GM23248 (cell line): ENCODE measurements at regions not wholly inside any gene's neighbourhood (a gene's known extent, or its start where the extent isn't known, plus 50 kb on each side); places are given as distances from the start of the nearest gene placed in this dataset.

Experiments used
- EZH2 ChIP-seq: fragments of 200-600 bp; sonication (generic); IDR thresholded peaks from 2 replicates; pipeline ENCODE4 v1.6.1; 2018; ENCODE audit warnings: antibody characterized with exemption, mild to moderate bottlenecking; ENCODE audit not compliant: insufficient read depth, poor library complexity, severe bottlenecking
- EZH2phosphoT487 ChIP-seq: fragments of 200-600 bp; sonication (generic); IDR thresholded peaks from 2 replicates; pipeline ENCODE4 v1.6.1; 2018; ENCODE audit warnings: antibody characterized with exemption, moderate library complexity, mild to moderate bottlenecking, low read depth; ENCODE audit not compliant: insufficient read depth

DNA sequence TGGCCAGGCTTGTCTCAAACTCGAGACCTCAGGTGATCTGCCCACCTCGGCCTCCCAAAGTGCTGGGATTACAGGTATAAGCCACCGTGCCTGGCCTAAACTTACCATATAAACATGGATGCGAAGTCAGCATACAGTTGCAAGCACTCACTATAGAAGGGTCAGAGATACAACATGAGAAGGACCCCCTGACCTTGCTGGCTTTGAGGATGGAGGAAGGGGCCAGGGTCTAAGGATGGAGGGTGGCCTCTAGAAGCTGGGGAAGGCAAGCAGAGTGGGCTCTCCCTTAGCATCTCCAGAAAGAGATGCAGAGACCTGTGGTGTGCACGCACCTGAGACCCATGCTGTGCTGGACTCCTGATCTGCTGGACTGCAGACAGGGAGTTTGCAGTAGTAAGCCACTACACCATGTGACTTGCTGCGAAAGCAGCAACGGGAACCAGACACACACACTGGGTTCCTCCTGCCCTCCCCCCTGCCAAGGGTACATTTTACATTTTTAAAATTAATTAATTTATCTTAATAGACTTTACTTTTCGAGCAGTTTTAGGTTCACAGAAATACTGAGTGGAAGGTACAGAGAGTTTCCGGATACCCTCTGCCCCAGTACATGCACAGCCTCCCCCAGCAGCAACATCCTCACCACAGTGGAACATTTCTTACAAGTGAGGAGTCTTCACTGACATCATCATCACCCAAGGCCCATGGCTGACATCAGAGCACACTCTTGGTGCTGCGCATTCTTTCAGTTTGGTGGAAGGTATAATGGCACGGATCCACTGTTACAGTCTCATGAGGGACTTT lies 170.1 kb upstream of the B3GAT1 start:
- TF ChIP-seq EZH2phosphoT487 (no peak), EZH2 (no peak)
